Lower lobe of right lung (tissue), 2 donors: ENCODE measurements at regions not wholly inside any gene's neighbourhood (a gene's known extent, or its start where the extent isn't known, plus 50 kb on each side); places are given as distances from the start of the nearest gene placed in this dataset.

ENCODE experiments used
- ATAC-seq, 2 donors: fragments of 200-7000 bp; cut with Tn5 transposase; one replicate each; pipeline ENCODE4 v1.9.1; 2020 to 2022; ENCODE audit warnings: mild to moderate bottlenecking in 2 of 2, moderate library complexity in 2 of 2
- DNase-seq: peaks from one replicate; pipeline ENCODE4 v3.0.0-alpha.2; 2020
- H3K27ac ChIP-seq: fragments of 200-600 bp; one replicate; pipeline ENCODE4 v1.8.0; 2022
- H3K27me3 ChIP-seq: fragments of 200-600 bp; one replicate; pipeline ENCODE4 v1.8.0; 2022; ENCODE audit warnings: low read depth
- H3K36me3 ChIP-seq: fragments of 200-600 bp; one replicate; pipeline ENCODE4 v1.8.0; 2022; ENCODE audit warnings: mild to moderate bottlenecking
- H3K4me1 ChIP-seq: fragments of 200-600 bp; one replicate; pipeline ENCODE4 v1.8.0; 2022
- H3K4me3 ChIP-seq: fragments of 200-600 bp; one replicate; pipeline ENCODE4 v1.8.0; 2022; ENCODE audit warnings: mild to moderate bottlenecking
- H3K9me3 ChIP-seq: fragments of 200-600 bp; one replicate; pipeline ENCODE4 v1.8.0; 2022
- intact Hi-C: fragments of 100-400 bp; cut with DNase I; formaldehyde crosslinking; loops from one replicate; pipeline ENCODE4 v1.11.0; 2022
- TF ChIP-seq, protein P1 (sequence below): fragments of 200-600 bp; IDR thresholded peaks from one replicate; pipeline ENCODE4 v1.8.0; 2022; ENCODE audit warnings: antibody characterized with exemption, mild to moderate bottlenecking
- donor health status: DM: no; HTN: yes; CAD: no; lungs with severe emphysema.

DNA sequence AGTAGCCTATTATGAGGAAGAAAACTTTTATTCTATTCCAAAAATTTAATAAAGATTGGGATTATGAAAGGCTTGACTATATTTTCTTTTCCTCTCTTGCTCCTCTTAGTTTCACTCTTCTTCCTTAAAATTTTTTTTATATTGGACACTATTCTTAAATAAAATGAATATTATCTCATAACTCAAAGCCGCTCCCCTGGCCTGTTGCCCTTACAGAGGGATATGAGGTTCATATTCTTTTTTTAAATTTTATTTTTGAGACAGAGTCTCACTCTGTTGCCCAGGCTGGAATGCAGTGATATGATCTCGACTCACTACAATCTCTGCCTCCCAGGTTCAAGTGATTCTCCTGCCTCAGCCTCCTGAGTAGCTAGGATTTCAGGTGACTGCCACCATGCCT, 106.8 kb upstream of the MPDZ start:
- intact Hi-C loops = no loop called here
- H3K9me3 ChIP-seq = peaks cover 12% of the 10 kb centered on the region
- H3K4me3 ChIP-seq = no peak overlapping the region
- no peaks in the 10 kb centered on the region for H3K36me3 ChIP-seq
- H3K4me1 ChIP-seq = no peaks in the 10 kb centered on the region
- no peak for ATAC-seq
- TF ChIP-seq, protein P1, sequence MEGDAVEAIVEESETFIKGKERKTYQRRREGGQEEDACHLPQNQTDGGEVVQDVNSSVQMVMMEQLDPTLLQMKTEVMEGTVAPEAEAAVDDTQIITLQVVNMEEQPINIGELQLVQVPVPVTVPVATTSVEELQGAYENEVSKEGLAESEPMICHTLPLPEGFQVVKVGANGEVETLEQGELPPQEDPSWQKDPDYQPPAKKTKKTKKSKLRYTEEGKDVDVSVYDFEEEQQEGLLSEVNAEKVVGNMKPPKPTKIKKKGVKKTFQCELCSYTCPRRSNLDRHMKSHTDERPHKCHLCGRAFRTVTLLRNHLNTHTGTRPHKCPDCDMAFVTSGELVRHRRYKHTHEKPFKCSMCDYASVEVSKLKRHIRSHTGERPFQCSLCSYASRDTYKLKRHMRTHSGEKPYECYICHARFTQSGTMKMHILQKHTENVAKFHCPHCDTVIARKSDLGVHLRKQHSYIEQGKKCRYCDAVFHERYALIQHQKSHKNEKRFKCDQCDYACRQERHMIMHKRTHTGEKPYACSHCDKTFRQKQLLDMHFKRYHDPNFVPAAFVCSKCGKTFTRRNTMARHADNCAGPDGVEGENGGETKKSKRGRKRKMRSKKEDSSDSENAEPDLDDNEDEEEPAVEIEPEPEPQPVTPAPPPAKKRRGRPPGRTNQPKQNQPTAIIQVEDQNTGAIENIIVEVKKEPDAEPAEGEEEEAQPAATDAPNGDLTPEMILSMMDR = no peak
- DNase-seq = no peak
- peak overlapping the region; percentile 50 for H3K27ac ChIP-seq
- no peaks in the 10 kb centered on the region for H3K27me3 ChIP-seq

DNA sequence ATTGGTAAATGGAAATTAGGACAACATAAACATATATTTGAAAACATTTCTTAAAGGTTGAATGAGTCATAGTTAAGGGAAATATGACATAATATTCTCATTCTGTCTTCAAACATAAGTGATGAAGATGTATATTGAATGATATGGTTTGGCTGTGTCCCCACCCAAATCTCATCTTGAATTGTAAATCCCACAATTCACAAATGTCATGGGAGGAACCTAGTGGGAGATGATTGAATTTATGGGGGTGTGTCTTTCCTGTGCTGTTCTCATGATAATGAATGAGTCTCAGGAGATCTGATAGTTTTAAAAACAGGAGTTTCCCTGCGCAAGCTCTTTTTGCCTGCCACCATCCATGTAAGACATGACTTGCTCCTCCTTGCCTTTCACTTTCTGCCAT, 104.4 kb upstream of the MPDZ start:
- Histone ChIP-seq H3K9me3 (no peaks in the 10 kb centered on the region), H3K36me3 (no peaks in the 10 kb centered on the region), H3K4me1 (no peaks in the 10 kb centered on the region), H3K27ac (no peak overlapping the region), H3K27me3 (no peaks in the 10 kb centered on the region), H3K4me3 (no peak overlapping the region)
- no peak for ATAC-seq
- TF ChIP-seq, protein P1 = no peak
- DNase-seq = no peak
- intact Hi-C loops = no loop called here

DNA sequence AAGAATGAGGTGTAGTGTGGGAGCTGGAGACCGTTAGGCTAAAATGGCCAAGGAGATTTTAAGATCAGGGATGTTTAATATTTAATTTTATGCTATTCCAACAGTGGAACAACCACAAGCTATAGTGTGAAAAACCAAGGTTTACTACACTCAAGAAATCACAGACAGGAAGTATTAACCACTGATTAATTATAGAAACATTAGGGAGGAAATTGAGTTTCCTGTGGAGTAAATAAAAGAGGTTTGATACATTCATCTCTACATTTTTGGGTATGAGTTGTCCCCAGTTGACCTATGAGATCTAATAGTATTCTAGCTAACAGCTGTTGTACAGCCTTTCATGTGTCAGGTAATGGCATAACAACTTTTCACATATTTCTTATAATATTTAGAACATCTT, 103.7 kb upstream of the MPDZ start:
- no peaks in the 10 kb centered on the region for H3K9me3 ChIP-seq
- ATAC-seq (no peak), DNase-seq (no peak)
- no peak overlapping the region for H3K4me3 ChIP-seq
- H3K27ac ChIP-seq = no peak overlapping the region
- H3K36me3 ChIP-seq = no peaks in the 10 kb centered on the region
- no peaks in the 10 kb centered on the region for H3K4me1 ChIP-seq
- TF ChIP-seq, protein P1 = no peak
- intact Hi-C loops = no loop called here
- no peaks in the 10 kb centered on the region for H3K27me3 ChIP-seq

DNA sequence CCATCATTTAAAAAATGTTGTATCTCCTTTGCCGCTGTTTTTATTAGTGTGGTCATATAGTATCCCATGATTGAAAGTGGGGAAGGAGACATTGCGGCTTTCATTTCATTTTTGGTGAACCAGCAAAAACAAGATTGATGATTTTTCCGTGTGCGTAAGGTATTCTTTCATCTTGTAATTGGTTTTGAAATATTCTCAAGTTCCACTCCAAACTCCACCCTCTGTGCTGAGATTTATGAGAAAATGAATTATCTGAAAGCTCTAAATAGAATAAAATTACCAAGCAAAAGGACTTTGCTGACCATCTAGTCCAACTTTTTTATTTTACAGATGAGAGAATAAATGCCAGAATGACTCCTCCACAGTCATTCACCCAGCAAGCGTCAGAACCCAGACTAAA, 103.1 kb upstream of the MPDZ start:
- no peaks in the 10 kb centered on the region for H3K9me3 ChIP-seq
- ATAC-seq (no peak), DNase-seq (no peak)
- TF ChIP-seq, protein P1 = no peak
- H3K4me3 ChIP-seq = no peak overlapping the region
- H3K27me3 ChIP-seq = no peaks in the 10 kb centered on the region
- no peaks in the 10 kb centered on the region for H3K36me3 ChIP-seq
- H3K4me1 ChIP-seq = no peaks in the 10 kb centered on the region
- intact Hi-C loops = no loop called here
- H3K27ac ChIP-seq = no peak overlapping the region

DNA sequence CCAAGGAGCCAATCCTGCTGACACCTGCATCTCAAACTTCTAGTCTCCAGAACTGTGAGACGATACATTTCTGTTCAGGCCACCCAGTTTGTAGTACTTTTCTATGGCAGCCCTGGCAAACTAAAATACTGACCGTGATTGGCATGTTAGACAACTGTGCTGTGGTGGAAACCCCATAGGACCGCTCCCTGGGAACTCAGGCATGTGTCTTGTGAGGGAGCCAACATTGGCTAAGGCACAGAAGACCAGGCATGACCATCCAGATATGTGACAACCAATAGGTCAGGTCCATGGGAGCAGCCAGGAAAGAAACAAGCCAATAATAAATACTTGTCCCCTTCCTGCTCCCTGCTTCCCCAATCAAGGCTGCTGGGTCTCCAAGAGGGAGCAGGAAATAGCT, 101.4 kb upstream of the MPDZ start:
- DNase-seq (no peak), ATAC-seq (no peak)
- Histone ChIP-seq H3K27ac (no peak overlapping the region), H3K9me3 (no peaks in the 10 kb centered on the region), H3K4me3 (no peak overlapping the region), H3K27me3 (no peaks in the 10 kb centered on the region), H3K4me1 (no peaks in the 10 kb centered on the region), H3K36me3 (no peaks in the 10 kb centered on the region)
- intact Hi-C loops = no loop called here
- TF ChIP-seq, protein P1 = no peak

DNA sequence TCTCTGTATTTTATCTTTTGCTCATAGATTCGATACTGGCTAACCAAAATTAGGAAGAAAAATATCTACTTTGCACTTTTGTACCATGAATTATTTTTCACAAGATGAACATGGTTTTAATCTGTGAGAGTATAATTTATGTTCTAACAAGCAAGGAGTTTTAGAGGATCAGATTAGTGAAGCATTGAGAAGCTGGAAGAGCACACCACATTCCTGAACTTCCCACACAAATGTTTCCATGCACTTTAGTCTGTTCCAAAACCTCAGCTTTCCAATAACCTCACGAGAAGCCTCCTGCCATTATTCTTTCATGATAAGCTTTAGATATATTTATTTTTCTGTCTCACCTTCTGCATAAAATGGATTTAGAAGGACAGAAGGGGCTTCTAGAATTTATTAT, 98.7 kb upstream of the MPDZ start:
- TF ChIP-seq, protein P1 = no peak
- Histone ChIP-seq H3K36me3 (no peaks in the 10 kb centered on the region), H3K27ac (no peak overlapping the region), H3K4me1 (no peaks in the 10 kb centered on the region), H3K27me3 (no peaks in the 10 kb centered on the region), H3K4me3 (no peak overlapping the region), H3K9me3 (no peaks in the 10 kb centered on the region)
- DNase-seq = no peak
- intact Hi-C loops = no loop called here
- ATAC-seq = no peak
